T-helper 2 cell treated with Interferon-gamma antibody and Interleukin-4, amounts not matched to agents 100 ng/mL and 5 ng/mL, for 36 hours (primary cell): ENCODE measurements at regions not wholly inside any gene's neighbourhood (a gene's known extent, or its start where the extent isn't known, plus 50 kb on each side); places are given as distances from the start of the nearest gene placed in this dataset.

Experiments used
- intact Hi-C: fragments of 100-400 bp; cut with micrococcal nuclease; formaldehyde crosslinking; loops from one replicate; pipeline ENCODE4 v1.15.1; 2023

GRCh38 chr9:89720696-89721175, 115.9 kb downstream of the GADD45G start:
- intact Hi-C loops = no loop called here

GRCh38 chr9:89721176-89721700, 116.4 kb downstream of the GADD45G start:
- intact Hi-C loops = no loop called here

DNA sequence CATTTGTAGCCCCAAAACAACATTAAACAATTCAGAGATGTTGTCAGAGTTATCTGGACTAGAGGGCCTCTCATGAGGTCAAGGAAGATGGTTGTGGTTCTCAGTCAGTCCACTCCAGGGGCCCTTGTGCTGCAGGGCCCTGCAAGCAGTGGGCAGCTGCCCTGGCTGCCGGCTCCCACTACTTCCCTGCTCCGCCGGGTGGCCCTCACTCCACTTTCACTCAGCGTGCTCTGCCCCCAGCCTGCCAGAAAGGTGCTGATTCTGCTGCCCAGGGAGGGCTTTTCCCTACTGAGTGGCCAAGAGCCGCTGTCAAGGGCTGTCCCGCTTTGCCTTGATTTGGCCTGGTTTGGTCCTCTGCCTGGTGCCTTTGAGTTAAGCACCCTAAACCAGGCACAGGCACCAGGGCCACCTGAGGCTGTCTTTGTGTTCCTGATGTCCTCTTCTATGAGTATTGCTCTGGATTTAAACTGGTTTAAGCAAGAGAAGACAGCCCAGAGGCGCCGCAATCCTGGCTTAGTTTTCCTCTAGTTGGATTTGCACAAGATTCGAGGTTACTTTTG, 117.2 kb downstream of the GADD45G start:
- intact Hi-C loops = no loop called here

GRCh38 chr9:89722712-89723111, 117.9 kb downstream of the GADD45G start:
- intact Hi-C loops = no loop called here

GRCh38 chr9:89723469-89724100, 118.8 kb downstream of the GADD45G start:
- intact Hi-C loops = no loop called here

GRCh38 chr9:89724659-89725058, 119.8 kb downstream of the GADD45G start:
- intact Hi-C loops = no loop called here

- intact Hi-C loops = no loop called here
Measured at GRCh38 chr9:89725271-89725670, 120.5 kb downstream of the GADD45G start.

DNA sequence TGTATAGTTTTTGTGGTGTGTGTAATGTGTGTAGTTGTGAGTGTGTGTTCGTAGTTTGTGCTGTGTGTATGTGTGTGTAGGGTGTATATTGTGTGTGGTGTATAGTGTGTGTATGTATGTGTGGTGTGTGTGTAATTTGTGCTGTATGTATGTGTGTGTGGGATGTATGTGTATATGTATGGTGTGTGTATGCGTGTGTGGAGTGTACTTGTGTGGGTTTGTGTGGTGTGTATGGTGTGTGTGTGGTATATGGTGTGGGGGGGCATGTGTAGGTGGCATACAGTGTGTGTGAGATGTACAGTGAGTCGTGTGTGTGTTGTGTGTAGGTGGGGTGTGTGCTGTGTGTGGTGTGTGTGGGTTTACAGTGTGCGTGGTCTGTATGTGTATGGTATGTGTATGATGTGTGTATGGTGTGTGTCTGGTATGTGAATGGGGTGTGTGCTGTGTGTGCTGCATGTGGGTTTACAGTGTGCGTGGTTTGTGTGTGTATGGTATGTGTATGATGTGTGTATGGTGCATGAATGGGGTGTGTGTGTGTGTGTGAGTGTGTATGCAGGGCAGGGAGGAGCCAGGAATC, 125.2 kb downstream of the GADD45G start:
- intact Hi-C loops = no loop called here

- intact Hi-C loops = no loop called here
Measured at GRCh38 chr9:89730715-89731114, 125.9 kb downstream of the GADD45G start.

GRCh38 chr9:89731262-89732182, 126.7 kb downstream of the GADD45G start:
- intact Hi-C loops = no loop called here

DNA sequence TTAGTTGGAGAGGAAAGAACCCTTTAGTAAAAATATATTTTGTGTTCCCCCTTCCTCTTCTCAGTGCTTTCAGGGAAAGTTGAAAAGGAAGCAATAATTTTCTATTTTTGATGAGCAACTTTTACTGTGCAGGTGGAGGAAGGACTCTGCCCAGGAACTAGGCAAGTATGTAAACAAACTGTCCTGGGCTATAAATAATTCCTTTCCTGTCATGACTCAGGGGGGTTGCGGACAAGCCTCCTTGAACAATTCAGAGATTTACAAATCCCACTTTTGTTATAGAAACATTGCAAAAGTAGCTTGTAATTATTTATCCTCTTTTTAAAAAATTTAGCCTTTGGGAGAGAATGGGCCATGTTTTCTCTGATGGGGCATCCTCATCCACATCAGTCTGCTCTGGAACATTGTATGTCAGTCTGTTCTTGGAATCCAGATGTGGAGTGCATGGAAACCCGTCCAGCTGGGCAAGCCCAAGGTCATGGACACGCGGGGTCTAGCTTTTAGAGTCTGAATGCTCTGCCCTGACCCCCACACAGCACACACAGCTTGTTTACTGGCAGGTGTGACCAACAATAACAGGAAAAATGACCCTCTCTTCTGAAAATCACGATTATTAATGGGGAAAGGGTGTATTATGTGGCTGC, 127.6 kb downstream of the GADD45G start:
- intact Hi-C loops = no loop called here

- intact Hi-C loops = no loop called here
Measured at GRCh38 chr9:89732939-89733324, 128.1 kb downstream of the GADD45G start.

DNA sequence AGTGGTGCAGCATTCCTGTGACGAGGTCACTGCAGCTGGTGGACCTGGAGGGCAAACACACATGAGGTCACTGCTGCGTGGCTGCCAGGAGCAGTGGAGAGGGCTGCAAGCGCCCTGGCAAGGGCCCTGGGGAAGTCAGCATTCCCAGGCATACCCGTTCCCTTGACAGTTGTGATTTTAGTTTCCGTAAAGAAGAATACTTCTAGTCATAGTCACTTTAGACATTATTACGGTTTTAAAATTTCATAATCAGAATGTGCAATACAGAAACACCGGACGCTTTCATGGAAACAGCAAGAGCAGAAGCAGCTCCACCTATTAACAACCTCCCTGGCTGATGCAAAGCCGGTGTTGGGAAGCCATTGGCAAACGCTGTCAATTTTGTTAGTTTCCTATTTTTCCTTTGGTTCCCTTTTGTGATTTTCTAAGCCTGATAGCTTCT, 129.8 kb downstream of the GADD45G start:
- intact Hi-C loops = no loop called here

- intact Hi-C loops = no loop called here
Measured at GRCh38 chr9:89738137-89738932, 133.5 kb downstream of the GADD45G start.

GRCh38 chr9:89739511-89739910, 134.7 kb downstream of the GADD45G start:
- intact Hi-C loops = no loop called here

DNA sequence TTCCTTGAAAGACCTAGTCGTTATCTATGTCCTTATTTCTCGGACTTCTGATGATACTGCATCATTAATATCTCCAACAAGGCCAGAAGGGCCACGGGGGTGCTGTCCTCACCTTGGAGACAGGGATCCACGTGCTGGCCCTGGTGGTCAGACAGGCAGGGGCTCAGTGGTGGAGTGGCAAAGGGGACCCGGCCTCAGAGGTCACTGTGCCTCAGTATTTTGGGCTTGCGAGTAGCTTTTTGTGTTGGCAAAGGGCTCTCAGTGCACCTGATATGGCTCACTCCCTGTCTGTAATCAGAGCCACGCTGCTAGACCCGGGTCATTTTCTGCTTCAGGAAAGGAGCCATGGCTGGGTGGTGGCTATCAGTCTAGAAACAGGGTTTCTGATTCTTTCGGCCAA, 135.1 kb downstream of the GADD45G start:
- intact Hi-C loops = loop anchor here (5.0 to 10.0 kb wide), 3 partner anchors 87 to 423 kb away; partner anchors contain the start of gene SECISBP2

- intact Hi-C loops = loop anchor here (5.0 to 10.0 kb wide), 3 partner anchors 87 to 423 kb away; partner anchors contain the start of gene SECISBP2
Measured at GRCh38 chr9:89740722-89741121, 135.9 kb downstream of the GADD45G start.

- intact Hi-C loops = loop anchor here (1.0 to 10.0 kb wide), 6 partner anchors 28 to 425 kb away; partner anchors contain the start of genes GADD45G and SECISBP2
Measured at GRCh38 chr9:89742660-89743059, 137.8 kb downstream of the GADD45G start.

DNA sequence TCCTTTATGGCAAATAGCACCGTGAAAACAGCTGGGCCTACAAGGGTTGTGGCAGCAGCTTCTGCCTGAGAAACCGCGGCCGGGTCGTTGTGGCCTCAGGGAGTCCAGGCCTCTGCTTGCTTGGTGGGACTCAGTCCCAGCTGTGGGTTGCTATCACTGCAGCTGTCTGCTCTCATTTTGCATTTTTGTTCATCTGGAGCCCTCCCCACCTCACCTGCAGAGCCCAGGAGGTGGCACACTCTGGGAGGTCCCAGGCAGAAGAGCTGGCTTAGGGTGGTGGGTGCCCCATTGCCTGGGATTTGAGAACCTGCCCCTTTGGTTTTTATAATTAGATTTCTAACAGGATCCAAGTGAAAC, 138.4 kb downstream of the GADD45G start:
- intact Hi-C loops = loop anchor here (1.0 to 10.0 kb wide), 6 partner anchors 28 to 426 kb away; partner anchors contain the start of genes GADD45G and SECISBP2
